ENCODE measurements at regions not wholly inside any gene's neighbourhood (a gene's known extent, or its start where the extent isn't known, plus 50 kb on each side); places are given as distances from the start of the nearest gene placed in this dataset.

- no peak overlapping the region for H3K4me3 ChIP-seq (ENCODE audit: low read depth, low read length, poor library complexity, severe bottlenecking)
- no peaks in the 10 kb centered on the region for H3K27me3 ChIP-seq (replicated peaks; ENCODE audit: insufficient read depth, low read depth, low read length, poor library complexity)
- ChIA-PET POLR2A (ENCODE audit: low non-redundant PET) (no interaction called here), CTCF (no interaction called here)
- BruUV-seq (replicated peaks), result no TSS peak
- peaks cover 23% of the 10 kb centered on the region for H3K4me1 ChIP-seq (ENCODE audit: insufficient read depth, low read length, poor library complexity, severe bottlenecking)
- H3K36me3 ChIP-seq (ENCODE audit: insufficient read depth, low read length, poor library complexity, severe bottlenecking), result no peaks in the 10 kb centered on the region
- intact Hi-C loops (cut with micrococcal nuclease; ENCODE audit: unreplicated experiment), result no loop called here
- DNase-seq (ENCODE audit: low spot score), result no peak
- no peaks in the 10 kb centered on the region for H3K9me3 ChIP-seq (ENCODE audit: low read depth, low read length, poor library complexity, severe bottlenecking)
- no peak overlapping the region for H3K27ac ChIP-seq (ENCODE audit: low read depth, low read length, poor library complexity, severe bottlenecking)
- TF ChIP-seq CTCF (conservative IDR thresholded peaks at IDR 0.05; ENCODE audit: low read depth, low read length), result no peak
- no peak for TF ChIP-seq EZH2 (IDR thresholded peaks at IDR 0.05; ENCODE audit: borderline replicate concordance, low read depth, low read length, poor library complexity, severe bottlenecking)
Measured at GRCh38 chr1:94730450-94730849, 89.7 kb upstream of the SLC44A3 start.

GRCh38 chr1:94729267-94729666 lies 90.9 kb upstream of the SLC44A3 start:
- Histone ChIP-seq H3K4me3 (ENCODE audit: low read depth, low read length, poor library complexity, severe bottlenecking) (no peak overlapping the region), H3K27ac (ENCODE audit: low read depth, low read length, poor library complexity, severe bottlenecking) (no peak overlapping the region), H3K9me3 (ENCODE audit: low read depth, low read length, poor library complexity, severe bottlenecking) (no peaks in the 10 kb centered on the region), H3K4me1 (ENCODE audit: insufficient read depth, low read length, poor library complexity, severe bottlenecking) (peaks cover 12% of the 10 kb centered on the region), H3K27me3 (replicated peaks; ENCODE audit: insufficient read depth, low read depth, low read length, poor library complexity) (no peaks in the 10 kb centered on the region), H3K36me3 (ENCODE audit: insufficient read depth, low read length, poor library complexity, severe bottlenecking) (no peaks in the 10 kb centered on the region)
- ChIA-PET CTCF (no interaction called here), POLR2A (ENCODE audit: low non-redundant PET) (no interaction called here)
- BruUV-seq (replicated peaks), result no TSS peak
- no peak for TF ChIP-seq CTCF (conservative IDR thresholded peaks at IDR 0.05; ENCODE audit: low read depth, low read length)
- no peak for TF ChIP-seq EZH2 (IDR thresholded peaks at IDR 0.05; ENCODE audit: borderline replicate concordance, low read depth, low read length, poor library complexity, severe bottlenecking)
- no peak for DNase-seq (ENCODE audit: low spot score)
- intact Hi-C loops (cut with micrococcal nuclease; ENCODE audit: unreplicated experiment), result no loop called here

DNA sequence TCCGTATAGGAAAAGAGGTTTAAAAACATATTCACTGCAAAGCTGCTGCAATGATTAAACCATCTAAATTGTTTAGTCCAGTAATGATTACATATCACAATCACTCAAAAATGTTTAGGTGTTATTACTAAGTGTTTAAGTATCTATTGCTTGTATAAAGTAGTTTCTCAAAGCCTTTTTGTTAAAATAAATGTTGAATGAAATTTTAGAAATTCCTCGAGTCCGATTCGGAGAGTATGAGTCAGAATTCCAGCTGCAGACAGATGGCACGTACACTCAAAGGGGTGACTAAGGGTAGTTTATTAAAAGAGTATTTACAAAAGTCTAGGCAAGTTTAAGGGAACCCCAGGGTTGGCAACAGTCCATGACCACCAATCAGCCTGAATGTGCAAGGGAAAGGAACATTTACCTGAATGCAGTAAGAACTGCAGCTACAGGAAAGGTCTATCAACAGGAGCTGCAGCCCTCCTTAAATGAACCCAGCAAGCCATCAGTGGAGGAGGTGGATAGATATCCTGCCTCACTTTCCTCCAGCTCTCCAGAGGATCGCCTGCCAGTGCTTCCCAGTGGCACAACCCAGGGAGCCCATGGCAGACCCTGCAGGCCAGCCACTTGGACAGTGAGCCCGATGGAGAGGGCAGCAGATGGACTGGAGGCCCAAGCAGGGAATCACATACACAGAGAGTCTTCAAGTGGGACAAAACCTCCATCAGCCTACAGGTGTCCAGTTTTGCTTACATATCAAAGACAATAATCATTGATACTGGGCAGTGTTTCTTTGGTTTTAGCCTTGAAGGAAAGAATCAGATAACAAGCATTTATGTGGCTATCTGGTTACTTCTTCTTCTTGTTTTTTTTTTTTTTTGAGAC lies 92.1 kb upstream of the SLC44A3 start:
- no peaks in the 10 kb centered on the region for H3K9me3 ChIP-seq (ENCODE audit: low read depth, low read length, poor library complexity, severe bottlenecking)
- BruUV-seq (replicated peaks), result no TSS peak
- peaks cover 12% of the 10 kb centered on the region for H3K4me1 ChIP-seq (ENCODE audit: insufficient read depth, low read length, poor library complexity, severe bottlenecking)
- TF ChIP-seq CTCF (conservative IDR thresholded peaks at IDR 0.05; ENCODE audit: low read depth, low read length) (no peak), EZH2 (IDR thresholded peaks at IDR 0.05; ENCODE audit: borderline replicate concordance, low read depth, low read length, poor library complexity, severe bottlenecking) (no peak)
- CTCF ChIA-PET, result interaction anchor here (0.7 kb wide), 1 partner anchor 264 kb away, joined by 5 read pairs; no protein-coding TSS in a partner anchor
- H3K27ac ChIP-seq (ENCODE audit: low read depth, low read length, poor library complexity, severe bottlenecking), result no peak overlapping the region
- no peaks in the 10 kb centered on the region for H3K36me3 ChIP-seq (ENCODE audit: insufficient read depth, low read length, poor library complexity, severe bottlenecking)
- H3K4me3 ChIP-seq (ENCODE audit: low read depth, low read length, poor library complexity, severe bottlenecking), result no peak overlapping the region
- peak; percentile 57 for DNase-seq (ENCODE audit: low spot score)
- no peaks in the 10 kb centered on the region for H3K27me3 ChIP-seq (replicated peaks; ENCODE audit: insufficient read depth, low read depth, low read length, poor library complexity)
- POLR2A ChIA-PET (ENCODE audit: low non-redundant PET), result no interaction called here
- intact Hi-C loops (cut with micrococcal nuclease; ENCODE audit: unreplicated experiment), result no loop called here

All from A673 (cell line).